CD4-positive, alpha-beta T cell treated with Interleukin-10 for 1 hour (primary cell): ENCODE measurements at regions not wholly inside any gene's neighbourhood (a gene's known extent, or its start where the extent isn't known, plus 50 kb on each side); places are given as distances from the start of the nearest gene placed in this dataset.
"Not testable (repeated sequence)": the region's sequence is repeated elsewhere in the genome, so short reads cannot be mapped to it uniquely, and the experiment has no call there.

Source experiments
- DNase-seq: peaks from one replicate; pipeline ENCODE4 v3.0.0-alpha.2; 2020

- no peak for DNase-seq
Observed at GRCh38 chrX:121871122-121871521, 823.7 kb downstream of the GLUD2 start.

GRCh38 chrX:121876305-121876704, 828.9 kb downstream of the GLUD2 start:
- DNase-seq = no peak

- DNase-seq = not testable (repeated sequence)
Observed at GRCh38 chrX:121877337-121877736, 829.9 kb downstream of the GLUD2 start.

GRCh38 chrX:121886557-121886956, 839.1 kb downstream of the GLUD2 start:
- no peak for DNase-seq

- no peak for DNase-seq
Observed at GRCh38 chrX:121894756-121895155, 847.3 kb downstream of the GLUD2 start.

- no peak for DNase-seq
Observed at GRCh38 chrX:121902463-121902862, 855.1 kb downstream of the GLUD2 start.

GRCh38 chrX:121903961-121904360, 856.6 kb downstream of the GLUD2 start:
- DNase-seq = no peak

- no peak for DNase-seq
Observed at GRCh38 chrX:121921258-121921657, 873.8 kb downstream of the GLUD2 start.

DNA sequence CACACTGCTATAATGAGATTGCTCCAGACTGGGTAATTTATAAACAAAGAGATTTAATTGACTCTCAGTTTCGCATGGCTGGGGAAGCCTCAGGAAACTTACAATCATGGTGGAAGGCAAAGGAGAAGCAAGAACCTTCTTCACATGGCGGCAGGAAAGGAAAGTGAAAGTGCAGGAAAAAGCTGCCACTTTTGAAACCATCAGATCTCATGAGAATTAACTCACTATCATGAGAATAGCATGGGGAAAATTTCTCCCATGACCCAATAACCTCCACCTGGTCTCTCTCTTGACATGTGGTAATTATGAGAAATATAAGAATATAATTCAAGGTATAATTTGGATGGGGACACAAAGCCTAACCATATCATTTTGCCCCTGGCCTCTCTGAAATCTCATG, 884.2 kb downstream of the GLUD2 start:
- DNase-seq = no peak

DNA sequence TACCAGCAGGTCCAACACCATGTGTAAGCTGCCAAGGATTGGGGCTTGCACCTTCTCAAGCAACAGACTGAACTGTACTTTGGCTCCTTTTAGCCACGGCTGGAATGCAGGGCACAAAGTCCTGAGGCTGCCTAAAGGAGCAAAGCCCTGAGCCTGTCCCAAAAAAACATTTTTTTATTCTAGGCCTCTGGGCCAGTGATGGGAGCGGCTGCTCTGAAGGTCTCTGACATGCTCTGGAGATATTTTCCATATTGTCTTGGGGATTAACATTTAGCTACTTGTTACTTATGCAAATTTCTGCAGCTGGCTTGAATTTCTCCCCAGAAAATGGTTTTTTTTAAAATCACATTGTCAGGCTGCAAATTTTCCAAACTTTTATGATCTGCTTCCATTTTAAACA, 885.3 kb downstream of the GLUD2 start:
- DNase-seq = no peak

DNA sequence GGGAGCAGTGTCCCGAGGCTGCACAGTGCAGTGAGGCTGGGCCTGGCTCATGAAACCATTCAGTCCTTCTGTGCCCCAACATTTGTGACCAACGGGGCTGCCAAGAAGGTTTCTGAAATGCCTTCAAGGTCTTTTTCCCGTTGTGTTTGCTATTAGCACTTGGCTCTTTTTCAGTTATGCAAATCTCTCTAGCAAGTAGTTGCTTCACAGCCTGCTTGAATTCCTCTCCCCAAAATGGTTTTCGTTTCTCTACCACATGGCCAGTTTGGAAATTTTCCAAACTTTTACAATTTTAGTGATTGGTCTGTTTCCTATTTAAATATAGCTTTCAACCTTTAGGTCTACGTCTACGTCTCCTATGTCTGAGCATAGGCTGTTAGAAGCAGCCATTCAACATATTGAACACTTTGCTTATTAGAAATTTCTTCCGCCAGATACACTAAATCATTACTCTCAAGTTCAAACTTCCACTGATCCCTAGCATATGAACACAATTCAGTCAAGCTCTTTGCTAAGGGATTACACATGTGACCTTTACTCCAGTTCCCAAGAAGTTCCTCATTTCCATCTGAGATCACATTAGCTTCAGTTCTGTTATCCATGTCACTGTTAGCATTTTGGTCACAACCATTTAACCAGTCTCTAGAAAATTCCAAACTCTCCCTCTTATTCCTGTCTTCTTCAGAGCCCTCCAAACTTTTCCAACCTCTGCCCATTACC, 901.8 kb downstream of the GLUD2 start:
- no peak for DNase-seq

DNA sequence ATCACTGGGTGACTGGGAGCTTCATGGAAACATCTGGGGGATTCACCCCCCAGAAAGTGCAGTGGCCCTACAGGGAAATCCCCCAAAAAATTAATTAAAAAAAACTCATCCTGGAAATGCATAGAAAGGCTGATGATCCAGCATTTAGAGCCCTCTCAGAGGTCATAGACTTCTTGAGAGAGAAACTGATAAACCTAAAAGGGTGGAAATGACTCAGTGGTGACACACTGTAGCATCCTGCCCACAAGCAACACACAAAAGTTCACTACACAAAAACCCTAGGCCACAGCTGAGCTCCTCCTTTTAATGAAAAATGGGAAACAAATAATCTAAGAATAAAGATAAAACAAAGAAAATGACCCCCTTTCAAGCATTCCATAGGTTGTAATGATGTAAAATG, 911.5 kb downstream of the GLUD2 start:
- DNase-seq = no peak

- DNase-seq = no peak
Observed at GRCh38 chrX:121975671-121976070, 928.3 kb downstream of the GLUD2 start.

DNA sequence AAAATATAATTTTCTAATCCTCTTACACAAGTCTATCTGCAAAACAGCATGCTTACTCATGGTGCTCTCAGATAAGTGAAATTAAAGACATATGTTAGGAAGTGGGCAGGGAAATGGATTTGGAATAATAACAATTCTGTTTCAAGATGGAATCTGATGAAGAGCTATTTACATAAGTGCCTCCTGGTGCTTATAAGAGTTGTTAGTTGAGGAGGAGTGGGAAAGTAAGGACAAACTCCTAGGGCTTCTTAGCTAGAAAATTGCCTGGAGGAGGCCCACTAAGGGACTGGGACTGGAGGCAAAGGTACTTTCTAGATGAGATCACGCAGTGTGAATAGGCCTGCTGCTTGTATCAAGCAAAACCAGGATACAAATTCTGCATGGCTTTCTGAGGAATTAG, 939.8 kb downstream of the GLUD2 start:
- DNase-seq = no peak

DNA sequence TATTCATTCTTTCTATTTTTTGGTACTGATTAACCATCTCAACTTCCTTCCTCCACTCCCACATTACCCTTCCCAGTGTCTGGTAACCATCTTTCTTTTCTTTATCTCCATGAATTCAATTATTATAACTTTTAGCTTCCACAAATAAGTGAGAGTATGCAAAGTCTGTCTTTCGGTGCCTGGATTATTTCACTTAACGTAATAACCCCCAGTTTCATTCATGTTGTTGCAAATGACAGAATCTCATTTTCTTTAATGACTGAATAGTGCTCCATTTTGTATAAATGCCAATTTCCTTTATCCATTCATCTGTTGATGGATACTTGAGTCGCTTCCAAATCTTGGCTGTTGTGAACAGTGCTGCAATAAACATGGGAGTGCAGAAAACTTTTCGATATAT, 940.4 kb downstream of the GLUD2 start:
- no peak for DNase-seq

- DNase-seq = no peak
Observed at GRCh38 chrX:122004127-122004526, 956.7 kb downstream of the GLUD2 start.

DNA sequence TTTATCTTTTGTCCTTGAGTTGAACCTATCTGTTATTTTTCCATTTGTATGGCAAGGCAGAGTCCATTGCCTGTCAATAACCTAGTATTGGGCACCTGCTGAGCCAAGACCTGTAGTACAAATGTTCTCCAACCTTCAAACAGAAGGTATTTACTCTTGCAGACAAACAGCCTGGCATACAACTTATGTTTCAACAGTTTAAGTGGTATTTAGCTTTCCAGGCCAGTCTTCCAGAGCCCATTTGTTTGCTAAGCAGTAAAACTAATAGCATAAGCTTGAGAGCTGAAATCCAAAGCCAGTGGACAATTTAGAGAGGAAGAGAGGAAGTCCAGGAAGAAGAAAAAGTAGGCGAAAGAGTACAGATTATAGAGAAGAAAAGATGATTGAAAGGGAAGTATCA, 979.3 kb downstream of the GLUD2 start:
- DNase-seq = no peak

DNA sequence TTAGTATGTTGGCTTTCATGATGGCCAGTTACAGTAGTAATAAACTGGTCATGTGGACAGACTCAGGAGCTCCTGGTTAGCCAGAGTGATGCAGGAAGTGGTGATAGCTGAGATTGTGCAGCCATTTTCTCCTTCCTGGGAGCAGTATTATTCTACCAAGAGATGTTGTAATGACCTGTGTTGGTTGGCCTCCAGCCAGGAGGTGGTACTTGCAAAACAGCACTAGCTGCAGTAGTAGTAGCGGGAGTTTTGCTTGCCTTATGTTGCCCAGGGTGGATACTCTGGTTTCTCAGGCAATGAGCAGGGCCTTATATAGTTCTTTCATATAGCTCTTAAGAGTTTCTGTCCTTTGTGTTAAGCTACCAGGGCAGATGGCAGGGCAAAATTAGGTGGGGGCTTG, 998.8 kb downstream of the GLUD2 start:
- DNase-seq = no peak

GRCh38 chrX:122046815-122047214, 999.4 kb downstream of the GLUD2 start:
- no peak for DNase-seq

DNA sequence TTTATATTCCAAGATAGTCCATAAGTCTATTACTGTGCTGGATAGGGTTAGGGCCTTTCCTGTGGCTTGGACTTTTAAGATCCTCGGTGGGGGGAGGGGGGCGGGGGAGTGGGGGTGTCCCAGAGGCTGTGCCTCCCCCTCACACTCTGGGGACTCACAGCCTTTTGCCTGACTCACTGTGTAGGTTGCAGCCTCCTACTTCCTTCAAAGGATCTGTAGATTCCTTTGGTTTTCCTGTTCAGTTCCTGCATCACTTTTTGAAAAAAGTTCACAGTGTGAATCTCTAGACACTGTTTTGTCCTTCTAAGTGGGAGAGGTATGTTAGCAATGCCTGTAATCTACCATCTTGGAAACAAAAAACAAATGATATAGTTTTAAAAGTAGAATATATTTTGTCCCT, 999.9 kb downstream of the GLUD2 start:
- DNase-seq = no peak

DNA sequence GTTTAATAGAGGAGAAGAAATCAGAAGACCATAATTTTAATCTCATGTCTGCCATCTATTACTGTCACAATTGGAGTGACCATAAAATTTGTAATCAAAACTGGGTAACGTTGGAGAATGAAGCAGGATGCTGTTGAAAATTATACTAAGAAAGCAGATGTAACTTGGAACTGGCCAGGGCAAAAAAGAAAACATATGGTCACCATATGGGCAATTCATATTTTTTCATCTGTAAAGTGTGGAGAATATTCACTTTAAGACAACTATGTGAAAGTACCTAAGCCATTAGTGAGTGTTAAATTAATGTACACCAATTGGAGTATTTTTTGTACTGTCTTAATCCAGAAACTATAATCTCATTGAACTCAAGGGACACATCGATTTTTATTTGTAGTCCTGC, 1008.0 kb downstream of the GLUD2 start:
- no peak for DNase-seq

GRCh38 chrX:122055979-122056715, 1008.7 kb downstream of the GLUD2 start:
- no peak for DNase-seq

DNA sequence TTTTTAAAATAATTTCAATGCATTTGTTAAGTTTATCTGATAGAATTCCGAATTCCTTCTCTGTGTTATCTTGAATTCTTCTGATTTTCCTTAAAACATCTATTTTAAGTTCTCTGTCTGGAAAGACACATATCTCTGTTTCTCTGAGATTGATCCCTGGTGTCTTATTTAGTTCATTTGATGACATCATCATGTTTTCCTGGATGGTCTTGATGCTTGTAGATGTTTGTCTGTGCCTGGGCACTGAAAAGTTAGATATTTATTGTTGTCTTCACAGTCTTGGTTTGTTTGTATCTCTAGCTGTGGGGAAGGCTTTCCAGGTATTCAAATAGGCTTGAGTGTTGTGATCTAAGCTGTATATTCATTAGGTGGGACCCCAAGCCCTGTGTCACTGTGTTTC, 1028.8 kb downstream of the GLUD2 start:
- DNase-seq = no peak

DNA sequence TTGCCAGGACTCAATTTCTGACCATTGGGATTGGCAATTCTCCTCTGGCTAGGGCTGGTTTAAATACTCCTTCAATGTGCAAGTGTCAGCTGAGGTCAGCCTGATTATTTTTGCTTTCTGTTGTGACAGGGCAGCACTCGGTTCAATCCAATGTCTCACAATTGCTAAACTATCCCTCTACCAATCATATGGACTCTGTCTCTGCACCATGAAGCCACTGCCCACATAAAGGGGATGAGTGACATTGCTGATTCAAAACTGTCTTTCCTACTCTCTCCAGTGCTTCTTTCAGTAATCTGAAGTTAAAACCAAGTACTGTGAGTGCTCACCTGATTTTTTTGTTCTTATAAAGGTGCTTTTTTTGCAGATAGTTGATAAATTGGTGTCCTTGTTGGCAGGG, 1030.7 kb downstream of the GLUD2 start:
- no peak for DNase-seq

GRCh38 chrX:122087341-122087740, 1039.9 kb downstream of the GLUD2 start:
- no peak for DNase-seq
